Small intestine (tissue), 7 donors: ENCODE measurements at regions not wholly inside any gene's neighbourhood (a gene's known extent, or its start where the extent isn't known, plus 50 kb on each side); places are given as distances from the start of the nearest gene placed in this dataset.
A peak's percentile ranks its signal among the peaks of the same experiment; 100 is the strongest.
"Not testable (repeated sequence)": the region's sequence is repeated elsewhere in the genome, so short reads cannot be mapped to it uniquely, and the experiment has no call there.

Experiments used
- DNase-seq, 2 donors: peaks; one replicate each; pipeline versions ENCODE4 v3.0.0 to v3.0.0-alpha.2; 2013
- FAIRE-seq: peaks from 2 replicates; lab custom pipeline; 2012; peaks lifted over from hg19 to GRCh38; lab: Jason Lieb, UNC
- H3K27ac ChIP-seq, 3 donors: one replicate each; pipeline ENCODE4 v1.5.1; 2013; ENCODE audit warnings: low read length in 2 of 3, mild to moderate bottlenecking in 2 of 3, control low read depth in 1 of 3, inconsistent platforms in 1 of 3, low read depth in 1 of 3, moderate library complexity in 1 of 3
- H3K27me3 ChIP-seq, 3 donors: one replicate each; pipeline ENCODE4 v1.6.1; 2013; ENCODE audit warnings: low read length in 3 of 3, inconsistent platforms in 1 of 3; ENCODE audit not compliant: control insufficient read depth in 3 of 3, insufficient read depth in 3 of 3
- H3K36me3 ChIP-seq, 3 donors: one replicate each; pipeline ENCODE4 v1.6.1; 2013; ENCODE audit warnings: low read length in 3 of 3, inconsistent platforms in 1 of 3, low read depth in 1 of 3, mild to moderate bottlenecking in 1 of 3, moderate library complexity in 1 of 3; ENCODE audit not compliant: control insufficient read depth in 3 of 3, insufficient read depth in 2 of 3
- H3K4me1 ChIP-seq, 3 donors: one replicate each; pipeline ENCODE4 v1.6.1; 2013; ENCODE audit warnings: low read length in 2 of 3, inconsistent platforms in 1 of 3, low read depth in 1 of 3, mild to moderate bottlenecking in 1 of 3, moderate library complexity in 1 of 3; ENCODE audit not compliant: control insufficient read depth in 3 of 3, insufficient read depth in 2 of 3
- H3K4me3 ChIP-seq, 3 donors: one replicate each; pipeline ENCODE4 v1.5.1; 2013; ENCODE audit warnings: low read length in 3 of 3, control low read depth in 1 of 3, inconsistent platforms in 1 of 3, low read depth in 1 of 3, mild to moderate bottlenecking in 1 of 3, moderate library complexity in 1 of 3
- H3K9me3 ChIP-seq, 2 donors: one replicate each; pipeline ENCODE4 v1.6.1; 2013; ENCODE audit warnings: low read depth in 1 of 2, low read length in 1 of 2; ENCODE audit not compliant: control insufficient read depth in 2 of 2, insufficient read depth in 1 of 2
- WGBS, 3 donors: extraction: QIAGEN DNeasy Blood & Tissue Kit; methylation state at CpG; one replicate each; pipeline ENCODE4 v1.1.7; 2013; 5-methylcytosine and 5-hydroxymethylcytosine counted together
- donor health status: healthy with polysubstance abuse.
- donor health status: control.
- donor health status: control.
- donor health status: Bipolar disorder and iron deficiency.
- donor health status: healthy.

GRCh38 chr18:75730249-75730648 is 302.7 kb upstream of the SMIM21 start:
- no peaks in the 10 kb centered on the region for H3K27me3 ChIP-seq
- WGBS, 3 donors, result 28 to 42% (median 37%) methylated on average over 5 of the region's 5 CpGs
- FAIRE-seq, result no peak

GRCh38 chr18:75728621-75729020 is 301.1 kb upstream of the SMIM21 start:
- Histone ChIP-seq H3K4me1 (no peaks in the 10 kb centered on the region), H3K36me3 (no peaks in the 10 kb centered on the region), H3K27me3 (no peaks in the 10 kb centered on the region), H3K9me3 (no peaks in the 10 kb centered on the region), H3K4me3 (no peak overlapping the region), H3K27ac (no peak overlapping the region)
- WGBS, 3 donors, result 66 to 88% (median 73%) methylated on average over 7 of the region's 7 CpGs
- FAIRE-seq (no peak), DNase-seq (no peak)

More at GRCh38 chr18:75730249-75730648, 302.7 kb upstream of the SMIM21 start:
- no peak for DNase-seq
- no peaks in the 10 kb centered on the region for H3K9me3 ChIP-seq
- no peak overlapping the region for H3K27ac ChIP-seq
- no peaks in the 10 kb centered on the region for H3K4me1 ChIP-seq
- no peaks in the 10 kb centered on the region for H3K36me3 ChIP-seq
- H3K4me3 ChIP-seq, result no peak overlapping the region

- DNase-seq, result peak; percentile 4 to 12
- FAIRE-seq, result no peak
Measured at GRCh38 chr18:75727456-75727855, 300.0 kb upstream of the SMIM21 start.

GRCh38 chr18:75723521-75724340 is 296.2 kb upstream of the SMIM21 start:
- H3K27ac ChIP-seq, result no peak overlapping the region
- no peak for DNase-seq
- peaks cover 0 to 2% (median 0%) of the 10 kb centered on the region in 3 donors for H3K27me3 ChIP-seq
- H3K4me1 ChIP-seq, result no peaks in the 10 kb centered on the region
- no peak for FAIRE-seq
- H3K36me3 ChIP-seq, result no peaks in the 10 kb centered on the region
- no peak overlapping the region for H3K4me3 ChIP-seq
- H3K9me3 ChIP-seq, result no peaks in the 10 kb centered on the region
- 73 to 83% (median 83%) methylated on average over 10 of the region's 10 CpGs for WGBS, 3 donors

More at GRCh38 chr18:75727456-75727855, 300.0 kb upstream of the SMIM21 start:
- Histone ChIP-seq H3K4me1 (no peaks in the 10 kb centered on the region), H3K4me3 (no peak overlapping the region), H3K9me3 (no peaks in the 10 kb centered on the region), H3K27ac (no peak overlapping the region), H3K27me3 (no peaks in the 10 kb centered on the region), H3K36me3 (no peaks in the 10 kb centered on the region)
- 57 to 69% (median 62%) methylated on average over 7 of the region's 7 CpGs for WGBS, 3 donors

GRCh38 chr18:75714766-75715165 is 287.3 kb upstream of the SMIM21 start:
- H3K9me3 ChIP-seq, result peaks cover 2 to 7% of the 10 kb centered on the region in 2 donors
- H3K4me1 ChIP-seq, result no peaks in the 10 kb centered on the region
- no peak overlapping the region for H3K27ac ChIP-seq
- 51 to 71% (median 52%) methylated on average over 3 of the region's 3 CpGs for WGBS, 3 donors
- DNase-seq, result no peak
- no peaks in the 10 kb centered on the region for H3K27me3 ChIP-seq
- FAIRE-seq, result no peak
- no peak overlapping the region for H3K4me3 ChIP-seq
- no peaks in the 10 kb centered on the region for H3K36me3 ChIP-seq

- WGBS, 3 donors, result 89 to 94% (median 90%) methylated on average over 23 to 24 of the region's 24 CpGs
- H3K36me3 ChIP-seq, H3K27me3 ChIP-seq, H3K4me3 ChIP-seq, FAIRE-seq, H3K27ac ChIP-seq, H3K4me1 ChIP-seq, DNase-seq, H3K9me3 ChIP-seq: not testable (repeated sequence)
Measured at GRCh38 chr18:75712124-75712867, 284.8 kb upstream of the SMIM21 start.

- Histone ChIP-seq H3K4me3 (no peak overlapping the region), H3K27me3 (no peaks in the 10 kb centered on the region), H3K36me3 (no peaks in the 10 kb centered on the region), H3K27ac (no peak overlapping the region), H3K4me1 (no peaks in the 10 kb centered on the region), H3K9me3 (peaks cover 0 to 12% of the 10 kb centered on the region in 2 donors)
- FAIRE-seq, result no peak
- no peak for DNase-seq
- 86 to 90% (median 90%) methylated on average over 4 of the region's 4 CpGs for WGBS, 3 donors
Measured at GRCh38 chr18:75700561-75700960, 273.1 kb upstream of the SMIM21 start.

- H3K27me3 ChIP-seq, result no peaks in the 10 kb centered on the region
- H3K36me3 ChIP-seq, result no peaks in the 10 kb centered on the region
- 81 to 84% (median 83%) methylated on average over 7 of the region's 7 CpGs for WGBS, 3 donors
- no peak for FAIRE-seq
- no peak overlapping the region for H3K4me3 ChIP-seq
- no peaks in the 10 kb centered on the region for H3K4me1 ChIP-seq
- peaks cover 0 to 12% of the 10 kb centered on the region in 2 donors for H3K9me3 ChIP-seq
- no peak for DNase-seq
- H3K27ac ChIP-seq, result no peak overlapping the region
Measured at GRCh38 chr18:75698861-75699260, 271.4 kb upstream of the SMIM21 start.
